Islet precursor cell (in vitro differentiated cells): ENCODE measurements at regions not wholly inside any gene's neighbourhood (a gene's known extent, or its start where the extent isn't known, plus 50 kb on each side); places are given as distances from the start of the nearest gene placed in this dataset.

Source experiments
- DNase-seq: peaks from one replicate; pipeline ENCODE4 v3.0.0-alpha.2; 2018

DNA sequence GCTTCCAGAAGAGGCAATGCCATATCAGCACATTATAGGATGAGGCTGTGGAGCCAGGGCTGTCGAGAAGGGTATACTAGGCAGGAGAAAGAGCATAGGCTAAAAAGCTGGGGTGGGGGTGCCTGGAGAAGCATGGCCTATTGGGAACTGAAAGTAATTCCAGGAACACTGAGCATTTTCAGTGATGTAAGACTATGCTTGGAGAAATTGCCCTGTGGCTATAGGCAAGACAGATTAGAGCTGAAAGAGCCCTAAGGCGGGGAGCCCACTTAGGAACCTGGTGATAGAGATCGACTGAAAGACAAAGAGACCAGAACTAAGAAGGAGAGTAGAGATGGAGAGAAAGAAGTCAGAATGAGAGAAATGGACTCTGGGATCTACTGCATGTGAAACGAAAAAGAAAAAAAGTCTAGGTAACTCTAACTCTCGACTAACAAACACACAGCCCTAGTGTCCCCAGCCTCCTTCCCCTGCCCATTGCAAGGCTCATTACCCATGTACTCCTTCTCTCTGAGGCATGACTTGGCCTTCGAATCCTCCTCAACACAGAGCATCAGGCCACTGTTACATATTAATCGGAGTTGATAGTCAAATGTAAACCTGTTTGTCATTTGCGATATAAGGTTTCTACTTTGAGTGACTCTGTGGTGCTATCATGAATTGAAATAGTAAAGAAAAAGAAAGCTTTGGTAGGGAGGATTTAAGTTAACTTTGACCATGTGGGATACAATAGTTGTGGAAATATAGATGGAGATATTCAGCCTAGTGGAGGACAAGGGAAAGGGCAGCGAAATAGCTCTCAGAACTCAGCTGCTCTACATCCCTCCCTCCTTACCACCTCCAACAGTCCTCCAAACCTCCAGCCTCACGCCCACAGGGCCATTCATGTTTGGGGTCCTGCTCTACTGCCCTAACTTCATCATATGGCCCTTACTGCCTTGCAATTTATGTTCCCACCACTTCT is 52.3 kb upstream of the BMAL1 start:
- no peak for DNase-seq

DNA sequence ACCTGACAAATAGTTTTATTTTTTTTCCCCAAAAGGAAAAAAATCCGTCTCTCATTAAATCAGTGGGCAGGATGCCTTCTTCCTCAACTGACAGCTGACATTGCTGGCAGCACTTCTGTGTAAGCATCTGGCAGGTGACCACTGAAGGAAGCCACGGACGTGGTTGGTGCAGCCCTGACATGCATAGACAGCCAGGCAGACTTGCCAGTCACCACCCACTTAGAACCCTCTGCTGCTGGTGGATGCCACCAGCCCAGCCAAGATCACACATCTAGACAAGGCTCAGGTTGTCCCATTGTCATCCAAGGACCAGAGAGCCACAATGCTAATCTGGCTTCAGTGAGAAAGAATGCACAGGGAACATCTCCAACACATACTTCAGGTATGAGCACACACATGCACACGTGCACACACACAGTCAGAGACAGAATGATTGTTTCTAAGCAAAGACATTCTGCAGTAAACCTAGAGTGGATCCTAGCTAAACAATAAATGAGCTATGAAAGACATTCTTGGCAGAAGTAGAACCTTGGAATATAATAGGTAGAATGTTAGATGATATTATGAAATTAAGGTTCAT is 49.8 kb upstream of the BMAL1 start:
- no peak for DNase-seq
